H9 (cell line): ENCODE measurements at regions not wholly inside any gene's neighbourhood (a gene's known extent, or its start where the extent isn't known, plus 50 kb on each side); places are given as distances from the start of the nearest gene placed in this dataset.

Experiments used
- DNase-seq: peaks from one replicate; pipeline ENCODE4 v3.0.0-alpha.2; 2017
- H2AFZ ChIP-seq: one replicate; pipeline ENCODE4 v1.6.1; 2013; ENCODE audit warnings: mild to moderate bottlenecking, low read length, control low read depth, moderate library complexity
- H2AK5ac ChIP-seq: 2 replicates; pipeline ENCODE4 v1.6.1; 2013; ENCODE audit warnings: low read length, control low read depth, mixed read lengths; ENCODE audit not compliant: insufficient read length
- H2BK120ac ChIP-seq: one replicate; pipeline ENCODE4 v1.6.1; 2013; ENCODE audit warnings: low read depth, mild to moderate bottlenecking, low read length, control low read depth, inconsistent platforms; ENCODE audit not compliant: poor library complexity, severe bottlenecking
- H2BK12ac ChIP-seq: 2 replicates; pipeline ENCODE4 v1.6.1; 2013; ENCODE audit warnings: low read length, control low read depth, mixed read lengths, low read depth; ENCODE audit not compliant: insufficient read length
- H2BK15ac ChIP-seq: 2 replicates; pipeline ENCODE4 v1.6.1; 2013; ENCODE audit warnings: low read depth, low read length, control low read depth
- H2BK20ac ChIP-seq: one replicate; pipeline ENCODE4 v1.6.1; 2013; ENCODE audit warnings: low read depth, mild to moderate bottlenecking, low read length, control low read depth, inconsistent platforms; ENCODE audit not compliant: poor library complexity, severe bottlenecking
- H2BK5ac ChIP-seq: 2 replicates; pipeline ENCODE4 v1.6.1; 2013; ENCODE audit warnings: low read length, control low read depth, mixed read lengths; ENCODE audit not compliant: insufficient read length
- H3K14ac ChIP-seq: 2 replicates; pipeline ENCODE4 v1.6.1; 2013; ENCODE audit warnings: low read length, control low read depth; ENCODE audit not compliant: insufficient read depth
- H3K18ac ChIP-seq: 2 replicates; pipeline ENCODE4 v1.6.1; 2013; ENCODE audit warnings: low read depth, mild to moderate bottlenecking, mixed read lengths, low read length, control low read depth; ENCODE audit not compliant: insufficient read length
- H3K23ac ChIP-seq: 2 replicates; pipeline ENCODE4 v1.6.1; 2013; ENCODE audit warnings: low read length, control low read depth, mixed read lengths, low read depth; ENCODE audit not compliant: insufficient read length
- H3K23me2 ChIP-seq: 2 replicates; pipeline ENCODE4 v1.6.1; 2013; ENCODE audit warnings: low read depth, mild to moderate bottlenecking, mixed read lengths, low read length, control low read depth; ENCODE audit not compliant: insufficient read length, poor library complexity, severe bottlenecking
- H3K27ac ChIP-seq: 2 replicates; pipeline ENCODE4 v1.5.1; 2013; ENCODE audit warnings: low read length, control low read depth, mixed read lengths, low read depth; ENCODE audit not compliant: insufficient read length
- H3K27me3 ChIP-seq: 2 replicates; pipeline ENCODE4 v1.6.1; 2013; ENCODE audit warnings: low read length, control low read depth, inconsistent platforms; ENCODE audit not compliant: insufficient read depth
- H3K4ac ChIP-seq: 2 replicates; pipeline ENCODE4 v1.6.1; 2013; ENCODE audit warnings: low read depth, mild to moderate bottlenecking, control low read depth, inconsistent platforms, low read length, moderate library complexity
- H3K4me1 ChIP-seq: 2 replicates; pipeline ENCODE4 v1.6.1; 2013; ENCODE audit warnings: low read length, control low read depth, inconsistent platforms; ENCODE audit not compliant: insufficient read depth
- H3K4me2 ChIP-seq: 2 replicates; pipeline ENCODE4 v1.6.1; 2013; ENCODE audit warnings: low read length, control low read depth, mixed read lengths; ENCODE audit not compliant: insufficient read length, insufficient read depth
- H3K56ac ChIP-seq: 2 replicates; pipeline ENCODE4 v1.6.1; 2013; ENCODE audit warnings: low read depth, mild to moderate bottlenecking, mixed read lengths, low read length, control low read depth; ENCODE audit not compliant: insufficient read length
- H3K79me1 ChIP-seq: 2 replicates; pipeline ENCODE4 v1.6.1; 2013; ENCODE audit warnings: low read depth, mild to moderate bottlenecking, moderate library complexity, low read length, control low read depth, inconsistent platforms; ENCODE audit not compliant: insufficient read depth, poor library complexity, severe bottlenecking
- H3K79me2 ChIP-seq: 2 replicates; pipeline ENCODE4 v1.6.1; 2013; ENCODE audit warnings: low read length, control low read depth, inconsistent platforms; ENCODE audit not compliant: insufficient read depth
- H3K9ac ChIP-seq: 2 replicates; pipeline ENCODE4 v1.6.1; 2013; ENCODE audit warnings: low read length, control low read depth, mixed read lengths; ENCODE audit not compliant: insufficient read length; ENCODE audit errors: extremely low read depth
- H3K9me3 ChIP-seq: one replicate; pipeline ENCODE4 v1.6.1; 2013; ENCODE audit warnings: low read depth, low read length, inconsistent platforms; ENCODE audit not compliant: control insufficient read depth
- H3T11ph ChIP-seq: one replicate; pipeline ENCODE4 v1.6.1; 2013; ENCODE audit warnings: mild to moderate bottlenecking, low read length, control low read depth, inconsistent platforms
- H4K20me1 ChIP-seq: one replicate; pipeline ENCODE4 v1.6.1; 2013; ENCODE audit not compliant: control insufficient read depth, insufficient read length, insufficient read depth
- H4K5ac ChIP-seq: 2 replicates; pipeline ENCODE4 v1.6.1; 2013; ENCODE audit warnings: low read depth, mild to moderate bottlenecking, mixed read lengths, low read length, control low read depth; ENCODE audit not compliant: insufficient read length
- H4K8ac ChIP-seq: replicated peaks from 2 replicates; pipeline ENCODE4 v1.6.1; 2013; ENCODE audit warnings: low read length, control low read depth, mixed read lengths, low read depth; ENCODE audit not compliant: insufficient read length
- H4K91ac ChIP-seq: 2 replicates; pipeline ENCODE4 v1.6.1; 2013; ENCODE audit warnings: low read depth, mild to moderate bottlenecking, moderate library complexity, mixed read lengths, low read length, control low read depth; ENCODE audit not compliant: insufficient read length
- H3K27ac Mint-ChIP-seq, 3 experiments: 2 replicates in 2 of 3; 3 replicates in 1 of 3; pipeline ENCODE4 v1.8.0; 2020 to 2021; ENCODE audit warnings: mixed read lengths in 3 of 3, mild to moderate bottlenecking in 1 of 3, moderate library complexity in 1 of 3
- H3K27me3 Mint-ChIP-seq: 2 replicates; pipeline ENCODE4 v1.8.0; 2021; ENCODE audit warnings: low read depth, mild to moderate bottlenecking, moderate library complexity, mixed read lengths
- H3K36me3 Mint-ChIP-seq, 3 experiments: 2 replicates in 2 of 3; 3 replicates in 1 of 3; pipeline ENCODE4 v1.8.0; 2020 to 2021; ENCODE audit warnings: low read depth in 3 of 3, mixed read lengths in 3 of 3; ENCODE audit not compliant: insufficient read depth in 1 of 3
- H3K4me1 Mint-ChIP-seq, 2 experiments: 2 replicates each; pipeline ENCODE4 v1.8.0; 2020; ENCODE audit warnings: mixed read lengths in 2 of 2
- H3K4me3 Mint-ChIP-seq, 2 experiments: 2 replicates in 1 of 2; 3 replicates in 1 of 2; pipeline ENCODE4 v1.8.0; 2020 to 2021; ENCODE audit warnings: mild to moderate bottlenecking in 2 of 2, mixed read lengths in 2 of 2, moderate library complexity in 1 of 2
- H3K9me3 Mint-ChIP-seq, 2 experiments: 2 replicates in 1 of 2; 3 replicates in 1 of 2; pipeline ENCODE4 v1.8.0; 2020; ENCODE audit warnings: mild to moderate bottlenecking in 2 of 2, mixed read lengths in 2 of 2, moderate library complexity in 1 of 2
- CTCF ChIP-seq: fragments of 200-600 bp; sonication (generic); conservative IDR thresholded peaks from 3 replicates; pipeline ENCODE4 v1.8.0; 2021; ENCODE audit warnings: antibody characterized with exemption, mild to moderate bottlenecking
- WGBS: extraction: QIAGEN DNeasy Blood & Tissue Kit; methylation state at CpG from one replicate; pipeline ENCODE4 v1.1.7; 2013; ENCODE audit warnings: missing lambda C conversion rate, low lambda C conversion rate, mixed read lengths; ENCODE audit not compliant: insufficient read length; ENCODE audit errors: extremely low coverage; 5-methylcytosine and 5-hydroxymethylcytosine counted together

GRCh38 chr5:82560969-82561368 lies 282.8 kb upstream of the RPS23 start:
- Mint-ChIP-seq H3K27me3 (no peaks in the 10 kb centered on the region), H3K4me1 (no peaks in the 10 kb centered on the region), H3K4me3 (no peak overlapping the region), H3K27ac (no peak overlapping the region), H3K9me3 (peaks cover 0 to 2% of the 10 kb centered on the region in 2 experiments; a peak in 1 of 5 replicates), H3K36me3 (peaks cover 0 to 4% (median 2%) of the 10 kb centered on the region in 3 experiments; a peak in 2 of 7 replicates)
- no peak overlapping the region for H2BK15ac ChIP-seq
- H3K9me3 ChIP-seq, result no peaks in the 10 kb centered on the region
- H4K5ac ChIP-seq, result no peak overlapping the region
- no peaks in the 10 kb centered on the region for H3K79me2 ChIP-seq
- H3K27ac ChIP-seq, result no peak overlapping the region
- TF ChIP-seq CTCF, result no peak
- no peak overlapping the region for H3K4me2 ChIP-seq
- no peaks in the 10 kb centered on the region for H3K23me2 ChIP-seq
- no peak overlapping the region for H3K9ac ChIP-seq
- H3K79me1 ChIP-seq, result no peaks in the 10 kb centered on the region
- no peak overlapping the region for H2BK120ac ChIP-seq
- H3K4ac ChIP-seq, result no peak overlapping the region
- no peak overlapping the region for H2AK5ac ChIP-seq
- H2AFZ ChIP-seq, result no peak overlapping the region
- H3K27me3 ChIP-seq, result no peaks in the 10 kb centered on the region
- no CpG with 5 or more reads among the region's 1 CpG for WGBS
- no peak overlapping the region for H3K23ac ChIP-seq
- H3T11ph ChIP-seq, result no peak overlapping the region
- no peaks in the 10 kb centered on the region for H3K4me1 ChIP-seq
- no peak overlapping the region for H2BK20ac ChIP-seq
- no peak overlapping the region for H3K18ac ChIP-seq
- no peak overlapping the region for H4K8ac ChIP-seq
- no peak overlapping the region for H3K56ac ChIP-seq
- H4K20me1 ChIP-seq, result no peaks in the 10 kb centered on the region
- no peak for DNase-seq
- no peak overlapping the region for H2BK12ac ChIP-seq
- H4K91ac ChIP-seq, result no peak overlapping the region
- H3K14ac ChIP-seq, result no peak overlapping the region
- no peak overlapping the region for H2BK5ac ChIP-seq
